Neural progenitor cell (in vitro differentiated cells): ENCODE measurements at regions not wholly inside any gene's neighbourhood (a gene's known extent, or its start where the extent isn't known, plus 50 kb on each side); places are given as distances from the start of the nearest gene placed in this dataset.

ENCODE experiments used
- DNase-seq: peaks from one replicate; pipeline ENCODE4 v3.0.0-alpha.2; 2016; ENCODE audit warnings: low spot score
- H2AFZ ChIP-seq: fragments of 200-600 bp; sonication (generic); replicated peaks from 2 replicates; pipeline ENCODE4 v1.6.1; 2016; ENCODE audit warnings: antibody characterized with exemption
- H3F3A ChIP-seq: fragments of 200-600 bp; sonication (generic); 2 replicates; pipeline ENCODE4 v1.6.1; 2016; ENCODE audit warnings: antibody characterized with exemption, low read depth
- H3K27ac ChIP-seq: fragments of 200-600 bp; sonication (generic); 2 replicates; pipeline ENCODE4 v1.5.1; 2016; ENCODE audit warnings: mild to moderate bottlenecking
- H3K27me3 ChIP-seq: fragments of 200-600 bp; sonication (generic); 2 replicates; pipeline ENCODE4 v1.6.1; 2016; ENCODE audit warnings: mild to moderate bottlenecking, moderate library complexity
- H3K36me3 ChIP-seq: fragments of 200-600 bp; sonication (generic); 2 replicates; pipeline ENCODE4 v1.5.1; 2016
- H3K4me1 ChIP-seq: fragments of 200-600 bp; sonication (generic); 2 replicates; pipeline ENCODE4 v1.6.1; 2016; ENCODE audit warnings: mixed run types
- H3K4me2 ChIP-seq: fragments of 200-600 bp; sonication (generic); 2 replicates; pipeline ENCODE4 v1.6.1; 2016
- H3K4me3 ChIP-seq: fragments of 200-600 bp; sonication (generic); 2 replicates; pipeline ENCODE4 v1.5.1; 2016
- H3K79me2 ChIP-seq: fragments of 200-600 bp; sonication (generic); 2 replicates; pipeline ENCODE4 v1.6.1; 2016; ENCODE audit warnings: low read depth
- H3K9ac ChIP-seq: fragments of 200-600 bp; sonication (generic); 2 replicates; pipeline ENCODE4 v1.6.1; 2016
- H3K9me3 ChIP-seq: fragments of 200-600 bp; sonication (generic); 2 replicates; pipeline ENCODE4 v1.5.1; 2016; ENCODE audit warnings: low read depth
- H4K20me1 ChIP-seq: fragments of 200-600 bp; sonication (generic); 2 replicates; pipeline ENCODE4 v1.6.1; 2016; ENCODE audit warnings: low read depth
- H3K27ac Mint-ChIP-seq: 3 replicates; pipeline ENCODE4 v1.8.0; 2021; ENCODE audit warnings: mixed read lengths
- H3K27me3 Mint-ChIP-seq: 2 replicates; pipeline ENCODE4 v1.8.0; 2022; ENCODE audit warnings: low read depth, mild to moderate bottlenecking, inconsistent platforms, moderate library complexity, mixed read lengths; ENCODE audit not compliant: insufficient read depth
- H3K36me3 Mint-ChIP-seq: 3 replicates; pipeline ENCODE4 v1.8.0; 2021; ENCODE audit warnings: mixed read lengths
- H3K4me1 Mint-ChIP-seq: 3 replicates; pipeline ENCODE4 v1.8.0; 2021; ENCODE audit warnings: mixed read lengths
- H3K4me3 Mint-ChIP-seq: 3 replicates; pipeline ENCODE4 v1.8.0; 2021; ENCODE audit warnings: mild to moderate bottlenecking, moderate library complexity, mixed read lengths
- H3K9me3 Mint-ChIP-seq: 3 replicates; pipeline ENCODE4 v1.8.0; 2020; ENCODE audit warnings: mixed read lengths
- CTCF ChIP-seq: fragments of 200-600 bp; sonication (generic); IDR thresholded peaks from 2 replicates; pipeline ENCODE4 v1.5.1; 2017; ENCODE audit warnings: antibody characterized with exemption, mild to moderate bottlenecking
- EZH2 ChIP-seq: fragments of 200-600 bp; sonication (generic); IDR thresholded peaks from 2 replicates; pipeline ENCODE4 v1.6.1; 2017; ENCODE audit warnings: antibody characterized with exemption, mild to moderate bottlenecking, moderate library complexity
- EZH2phosphoT487 ChIP-seq: fragments of 200-600 bp; sonication (generic); IDR thresholded peaks from 2 replicates; pipeline ENCODE4 v1.6.1; 2017; ENCODE audit warnings: antibody characterized with exemption

DNA sequence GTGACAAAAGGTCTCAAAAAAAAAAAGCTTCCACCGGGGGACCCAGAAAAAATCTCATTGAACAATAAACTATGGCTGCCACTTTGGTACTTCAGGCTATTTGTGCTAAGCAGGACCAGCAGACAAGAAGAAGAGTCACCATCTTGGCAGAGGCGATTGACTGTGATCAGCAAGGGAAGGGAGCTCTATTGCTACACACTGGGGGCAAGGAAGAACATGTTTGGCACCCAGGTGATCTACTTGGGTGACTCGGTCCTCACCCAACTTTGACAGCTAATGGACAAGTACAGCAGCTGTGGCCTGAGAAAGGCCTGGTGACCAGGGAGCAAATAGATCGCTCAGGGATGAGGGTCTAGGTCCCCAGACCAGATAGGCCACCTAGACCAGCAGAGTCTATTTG is 53.4 kb upstream of the SRP9 start:
- Mint-ChIP-seq H3K4me1 (no peaks in the 10 kb centered on the region), H3K9me3 (no peaks in the 10 kb centered on the region), H3K27ac (no peak overlapping the region), H3K36me3 (no peaks in the 10 kb centered on the region), H3K4me3 (no peak overlapping the region), H3K27me3 (peaks cover 7% of the 10 kb centered on the region)
- Histone ChIP-seq H3K4me3 (no peak overlapping the region), H3K4me1 (no peaks in the 10 kb centered on the region), H3K36me3 (no peaks in the 10 kb centered on the region), H3K27me3 (no peaks in the 10 kb centered on the region), H3K4me2 (no peak overlapping the region), H3K27ac (no peak overlapping the region), H3K79me2 (no peaks in the 10 kb centered on the region), H3K9ac (no peak overlapping the region), H2AFZ (no peak overlapping the region), H4K20me1 (no peaks in the 10 kb centered on the region), H3F3A (no peaks in the 10 kb centered on the region), H3K9me3 (no peaks in the 10 kb centered on the region)
- DNase-seq, result no peak
- no peak for TF ChIP-seq CTCF
- TF ChIP-seq EZH2phosphoT487, result no peak
- no peak for TF ChIP-seq EZH2
